Gastrocnemius medialis (tissue), 4 donors: ENCODE measurements at regions not wholly inside any gene's neighbourhood (a gene's known extent, or its start where the extent isn't known, plus 50 kb on each side); places are given as distances from the start of the nearest gene placed in this dataset.

Source experiments
- ATAC-seq, 2 donors: fragments of 150-250 bp; one replicate each; pipeline ENCODE4 v1.9.1; 2016
- DNase-seq, 2 donors: peaks; one replicate each; pipeline ENCODE4 v3.0.0-alpha.2; 2019
- H3K27ac ChIP-seq, 4 donors: fragments of 200-600 bp; sonication (generic); 1 replicate in 1 of 4; 2 replicates in 3 of 4; pipeline ENCODE4 v1.5.1; 2016 to 2018; ENCODE audit warnings: mild to moderate bottlenecking in 2 of 4, moderate library complexity in 1 of 4
- H3K27me3 ChIP-seq, 3 donors: fragments of 200-600 bp; sonication (generic) in 2 of 3; 1 replicate in 1 of 3; 2 replicates in 2 of 3; pipeline versions ENCODE4 v1.5.1 to v1.6.0; 2016 to 2019; ENCODE audit warnings: mild to moderate bottlenecking in 1 of 3, moderate library complexity in 1 of 3
- H3K36me3 ChIP-seq, 2 donors: fragments of 200-600 bp; sonication (generic) in 1 of 2; one replicate each; pipeline ENCODE4 v1.5.1; 2017 to 2018
- H3K4me1 ChIP-seq, 2 donors: fragments of 200-600 bp; sonication (generic) in 1 of 2; one replicate each; pipeline ENCODE4 v1.5.1; 2016 to 2017; ENCODE audit warnings: mild to moderate bottlenecking in 2 of 2
- H3K4me3 ChIP-seq, 4 donors: fragments of 200-600 bp; sonication (generic) in 3 of 4; 1 replicate in 1 of 4; 2 replicates in 3 of 4; pipeline ENCODE4 v1.5.1; 2016 to 2019; ENCODE audit warnings: mild to moderate bottlenecking in 2 of 4
- H3K9me3 ChIP-seq, 3 donors: fragments of 200-600 bp; sonication (generic) in 2 of 3; 1 replicate in 1 of 3; 2 replicates in 2 of 3; pipeline ENCODE4 v1.5.1; 2016 to 2019
- POLR2A ChIP-seq, 2 donors: fragments of 450-650 bp; IDR thresholded peaks; one replicate each; pipeline ENCODE4 v1.6.1; 2017; ENCODE audit warnings: antibody characterized with exemption in 2 of 2, mild to moderate bottlenecking in 2 of 2, moderate library complexity in 2 of 2
- in situ Hi-C, 4 donors: fragments of 200-750 bp; cut with MboI; loops; one replicate each; pipeline versions ENCODE4 v1.15.0 to v1.8.0; 2017; ENCODE audit warnings: low sequenced_read_pairs in 4 of 4
- intact Hi-C: fragments of 100-400 bp; cut with DNase I; formaldehyde crosslinking; loops from one replicate; pipeline ENCODE4 v1.15.1; 2023; ENCODE audit warnings: low total_unique reads
- TF ChIP-seq, protein P1 (sequence below), 5 experiments: fragments of 450-650 bp in 3 of 5; fragments of 200-600 bp in 2 of 5; sonication (generic) in 2 of 5; IDR thresholded peaks in 4 of 5; conservative IDR thresholded peaks in 1 of 5; 1 replicate in 4 of 5; 2 replicates in 1 of 5; pipeline ENCODE4 v1.5.1; 2016 to 2019; ENCODE audit warnings: antibody characterized with exemption in 5 of 5, mild to moderate bottlenecking in 3 of 5, moderate library complexity in 3 of 5

DNA sequence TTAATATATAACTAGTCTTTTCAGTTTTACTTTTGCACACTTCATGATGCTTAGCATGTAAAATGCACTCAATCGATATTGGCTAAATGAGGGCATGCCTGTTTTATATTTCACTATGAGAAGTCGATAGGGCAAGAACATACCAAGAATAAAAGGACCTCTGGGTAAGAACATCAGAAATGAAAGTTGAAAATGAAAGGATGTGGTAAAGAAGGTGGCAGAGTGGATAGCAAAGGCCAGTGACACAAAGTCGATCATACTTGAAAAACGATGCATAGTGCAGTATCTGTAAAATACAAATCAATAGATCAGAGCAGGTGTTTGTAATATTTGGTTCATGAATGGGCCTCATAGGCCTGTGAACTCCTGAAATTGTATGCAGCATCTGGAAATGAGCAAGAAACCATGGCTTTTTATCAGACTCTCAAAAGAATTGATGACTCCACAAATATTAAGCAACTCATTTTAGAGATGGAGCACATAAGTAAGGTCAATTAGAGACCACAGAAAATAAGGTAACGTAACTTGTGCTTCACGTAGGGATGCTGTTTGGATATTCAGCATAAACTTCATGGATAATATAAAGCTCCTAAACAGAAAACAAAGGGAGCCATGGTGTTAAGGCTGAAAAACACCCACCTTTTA is 653.4 kb downstream of the NYAP2 start:
- ATAC-seq (no peak), DNase-seq (no peak)
- H3K4me1 ChIP-seq = no peaks in the 10 kb centered on the region
- no peaks in the 10 kb centered on the region for H3K36me3 ChIP-seq
- intact Hi-C loops = no loop called here
- no peak overlapping the region for H3K4me3 ChIP-seq
- in situ Hi-C loops = no loop called here
- no peak overlapping the region for H3K27ac ChIP-seq
- H3K9me3 ChIP-seq = no peaks in the 10 kb centered on the region
- no peaks in the 10 kb centered on the region for H3K27me3 ChIP-seq
- TF ChIP-seq, protein P1, sequence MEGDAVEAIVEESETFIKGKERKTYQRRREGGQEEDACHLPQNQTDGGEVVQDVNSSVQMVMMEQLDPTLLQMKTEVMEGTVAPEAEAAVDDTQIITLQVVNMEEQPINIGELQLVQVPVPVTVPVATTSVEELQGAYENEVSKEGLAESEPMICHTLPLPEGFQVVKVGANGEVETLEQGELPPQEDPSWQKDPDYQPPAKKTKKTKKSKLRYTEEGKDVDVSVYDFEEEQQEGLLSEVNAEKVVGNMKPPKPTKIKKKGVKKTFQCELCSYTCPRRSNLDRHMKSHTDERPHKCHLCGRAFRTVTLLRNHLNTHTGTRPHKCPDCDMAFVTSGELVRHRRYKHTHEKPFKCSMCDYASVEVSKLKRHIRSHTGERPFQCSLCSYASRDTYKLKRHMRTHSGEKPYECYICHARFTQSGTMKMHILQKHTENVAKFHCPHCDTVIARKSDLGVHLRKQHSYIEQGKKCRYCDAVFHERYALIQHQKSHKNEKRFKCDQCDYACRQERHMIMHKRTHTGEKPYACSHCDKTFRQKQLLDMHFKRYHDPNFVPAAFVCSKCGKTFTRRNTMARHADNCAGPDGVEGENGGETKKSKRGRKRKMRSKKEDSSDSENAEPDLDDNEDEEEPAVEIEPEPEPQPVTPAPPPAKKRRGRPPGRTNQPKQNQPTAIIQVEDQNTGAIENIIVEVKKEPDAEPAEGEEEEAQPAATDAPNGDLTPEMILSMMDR (IDR thresholded peaks at IDR 0.05 in 4 of 5, conservative IDR thresholded peaks at IDR 0.05 in 1 of 5) = no peak
- TF ChIP-seq POLR2A (IDR thresholded peaks at IDR 0.05) = no peak

GRCh38 chr2:226050822-226051221 is 651.3 kb downstream of the NYAP2 start:
- Histone ChIP-seq H3K36me3 (no peaks in the 10 kb centered on the region), H3K27me3 (no peaks in the 10 kb centered on the region), H3K9me3 (no peaks in the 10 kb centered on the region), H3K4me3 (no peak overlapping the region), H3K4me1 (no peaks in the 10 kb centered on the region), H3K27ac (no peak overlapping the region)
- ATAC-seq = no peak
- DNase-seq = no peak
- in situ Hi-C loops = no loop called here
- no peak for TF ChIP-seq POLR2A (IDR thresholded peaks at IDR 0.05)
- TF ChIP-seq, protein P1 (IDR thresholded peaks at IDR 0.05 in 4 of 5, conservative IDR thresholded peaks at IDR 0.05 in 1 of 5) = no peak
- intact Hi-C loops = no loop called here

- Histone ChIP-seq H3K9me3 (no peaks in the 10 kb centered on the region), H3K4me1 (no peaks in the 10 kb centered on the region), H3K4me3 (no peak overlapping the region), H3K27me3 (no peaks in the 10 kb centered on the region), H3K27ac (no peak overlapping the region), H3K36me3 (no peaks in the 10 kb centered on the region)
- ATAC-seq (no peak), DNase-seq (no peak)
- intact Hi-C loops = no loop called here
- TF ChIP-seq POLR2A (IDR thresholded peaks at IDR 0.05) = no peak
- TF ChIP-seq, protein P1 (IDR thresholded peaks at IDR 0.05 in 4 of 5, conservative IDR thresholded peaks at IDR 0.05 in 1 of 5) = no peak
- in situ Hi-C loops = loop anchor here in 2 of 4 donors (25.0 kb wide), 1 partner anchor 764 kb away; no protein-coding TSS in a partner anchor
These were observed 649.1 kb downstream of the NYAP2 start for GRCh38 chr2:226048611-226049010.

DNA sequence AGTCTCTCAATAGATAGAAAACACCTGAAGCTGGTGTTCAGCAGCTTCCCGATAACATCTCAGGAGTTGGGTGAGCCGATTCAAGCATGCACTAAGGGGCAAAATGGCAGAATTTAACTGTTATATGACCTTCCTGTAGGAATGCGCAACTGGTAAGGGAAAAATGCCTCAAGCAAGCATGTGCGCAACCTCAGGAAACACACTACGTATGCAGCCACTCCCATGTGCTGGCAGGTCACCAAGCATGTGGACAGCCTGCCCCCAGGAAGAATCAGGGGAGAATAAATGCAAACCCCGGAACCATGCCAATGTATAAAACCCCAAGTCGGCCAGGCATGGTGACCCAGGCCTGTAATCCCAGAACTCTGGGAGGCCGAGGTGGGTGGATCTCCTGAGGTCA is 645.6 kb downstream of the NYAP2 start:
- no peak for DNase-seq
- in situ Hi-C loops (loop anchor here in 2 of 4 donors (25.0 kb wide), 1 partner anchor 767 kb away; no protein-coding TSS in a partner anchor), intact Hi-C loops (no loop called here)

More for the DNA sequence above, 645.6 kb downstream of the NYAP2 start:
- Histone ChIP-seq H3K27ac (no peak overlapping the region), H3K36me3 (no peaks in the 10 kb centered on the region), H3K4me1 (no peaks in the 10 kb centered on the region), H3K9me3 (no peaks in the 10 kb centered on the region), H3K27me3 (no peaks in the 10 kb centered on the region), H3K4me3 (no peak overlapping the region)
- TF ChIP-seq, protein P1 (IDR thresholded peaks at IDR 0.05 in 4 of 5, conservative IDR thresholded peaks at IDR 0.05 in 1 of 5) = no peak
- no peak for TF ChIP-seq POLR2A (IDR thresholded peaks at IDR 0.05)
- ATAC-seq = no peak
